GM21367 (cell line): ENCODE measurements at regions not wholly inside any gene's neighbourhood (a gene's known extent, or its start where the extent isn't known, plus 50 kb on each side); places are given as distances from the start of the nearest gene placed in this dataset.
"Not testable (repeated sequence)": the region's sequence is repeated elsewhere in the genome, so short reads cannot be mapped to it uniquely, and the experiment has no call there.

Experiments used
- ATAC-seq: cut with Tn5 transposase; IDR thresholded peaks from one replicate; pipeline ENCODE4 v1.9.1; 2021; ENCODE audit not compliant: unreplicated experiment

GRCh38 chr9:86997156-86997555 lies 49.9 kb upstream of the GAS1 start:
- ATAC-seq = no peak

DNA sequence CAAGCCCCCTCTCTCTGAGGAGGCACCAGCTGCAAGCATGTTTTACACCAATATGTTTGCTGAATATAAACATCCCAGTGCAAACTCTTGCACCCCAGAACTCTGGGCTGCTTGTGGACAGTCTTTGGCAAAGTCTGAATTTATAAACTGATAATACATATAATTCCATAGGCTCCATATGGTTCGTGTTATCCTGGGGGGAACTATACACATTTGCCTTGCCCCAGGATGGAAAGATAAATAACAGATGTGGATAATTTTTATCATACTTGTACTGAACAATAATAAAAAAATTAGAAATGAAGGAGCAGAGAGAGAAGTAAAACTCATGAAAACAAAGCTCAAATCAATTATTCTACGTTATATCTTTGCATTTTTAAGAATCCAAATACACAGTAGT lies 50.6 kb upstream of the GAS1 start:
- ATAC-seq = no peak

GRCh38 chr9:87002517-87002916 lies 55.2 kb upstream of the GAS1 start:
- ATAC-seq = no peak

DNA sequence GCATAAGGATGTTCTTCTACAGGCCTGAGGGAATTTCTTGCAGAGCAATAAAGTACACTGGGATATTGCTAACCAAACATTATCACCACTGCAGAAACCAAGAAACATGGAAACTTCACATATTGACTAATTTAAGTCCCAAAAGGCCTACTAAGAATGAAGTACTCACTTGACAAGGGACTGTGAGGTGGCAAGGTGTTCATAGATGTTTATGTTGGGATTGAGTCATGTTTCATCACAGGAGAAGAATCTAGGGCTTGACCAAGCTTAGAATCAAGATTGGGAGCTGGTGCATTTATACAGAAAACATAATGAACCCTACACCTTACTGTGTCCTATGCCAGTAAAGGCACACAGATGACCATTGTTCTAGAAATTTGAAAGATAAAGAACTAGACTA lies 56.7 kb upstream of the GAS1 start:
- no peak for ATAC-seq

GRCh38 chr9:87006956-87007355 lies 59.6 kb upstream of the GAS1 start:
- ATAC-seq = no peak

DNA sequence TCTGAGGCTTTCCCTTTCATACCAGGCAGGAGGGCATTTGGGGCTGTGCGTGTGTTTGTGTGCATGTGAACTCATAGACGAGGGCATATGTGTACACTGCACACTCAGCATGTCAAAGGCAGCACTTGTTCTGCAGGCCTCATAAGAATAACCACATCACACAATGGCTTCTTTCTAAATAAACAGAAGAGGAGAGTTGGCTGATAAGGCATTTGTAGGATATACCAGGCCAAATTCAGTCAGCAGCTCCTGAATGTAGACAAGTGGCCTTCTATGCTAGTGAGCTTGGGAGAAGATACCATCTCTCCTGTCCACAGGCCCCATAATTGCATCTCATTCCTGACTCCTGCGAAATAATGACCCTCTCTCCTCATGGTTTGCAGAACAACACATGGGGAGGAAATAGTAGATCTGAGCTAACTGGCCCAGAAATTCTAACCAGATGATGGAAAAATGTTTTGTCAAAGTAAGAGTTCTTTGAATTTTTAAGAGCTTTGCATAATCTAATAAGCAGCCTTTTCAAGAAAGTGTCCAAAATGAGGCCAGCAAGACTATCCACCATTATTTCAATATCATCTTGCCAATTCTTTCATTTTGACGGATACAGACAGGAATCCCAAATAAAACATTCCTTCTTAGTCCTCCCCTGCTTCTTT lies 60.5 kb upstream of the GAS1 start:
- ATAC-seq = no peak

DNA sequence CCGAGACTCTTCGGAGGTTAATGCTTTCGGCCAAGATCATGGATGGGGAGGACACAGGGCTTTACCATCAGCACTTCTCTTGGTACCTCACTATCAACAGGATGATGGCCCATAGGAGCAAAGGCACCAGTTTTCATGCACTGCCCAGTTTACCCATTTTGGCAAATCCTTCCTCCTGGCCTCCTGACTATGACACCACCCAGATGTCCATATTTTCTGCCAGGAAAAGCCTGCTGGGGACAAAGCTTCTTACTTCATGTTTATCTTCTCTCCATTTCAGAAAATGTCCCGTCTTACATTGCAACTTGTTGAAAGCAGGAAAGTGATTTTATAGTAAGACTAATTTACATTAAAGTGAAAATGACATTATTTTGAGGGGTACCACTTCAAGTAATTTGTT lies 61.4 kb upstream of the GAS1 start:
- no peak for ATAC-seq

DNA sequence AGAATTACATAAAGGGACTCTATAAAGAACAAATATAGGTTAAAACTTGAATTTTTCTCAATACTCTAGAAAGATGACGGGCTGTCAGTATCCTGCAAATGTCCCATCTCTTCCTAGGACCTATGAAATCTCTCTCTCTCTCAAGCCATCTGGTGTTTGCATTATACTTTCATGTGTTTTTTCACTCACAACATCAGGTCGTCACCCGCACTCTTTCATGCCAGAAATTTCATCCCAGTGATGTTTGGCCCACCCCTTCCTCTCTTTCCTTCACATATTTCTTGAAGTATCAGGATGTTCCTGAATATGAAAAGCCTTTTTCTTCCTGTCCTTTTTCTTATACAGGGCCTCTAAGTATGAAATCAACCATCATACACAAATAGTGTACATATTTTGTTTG lies 63.3 kb upstream of the GAS1 start:
- ATAC-seq = no peak

DNA sequence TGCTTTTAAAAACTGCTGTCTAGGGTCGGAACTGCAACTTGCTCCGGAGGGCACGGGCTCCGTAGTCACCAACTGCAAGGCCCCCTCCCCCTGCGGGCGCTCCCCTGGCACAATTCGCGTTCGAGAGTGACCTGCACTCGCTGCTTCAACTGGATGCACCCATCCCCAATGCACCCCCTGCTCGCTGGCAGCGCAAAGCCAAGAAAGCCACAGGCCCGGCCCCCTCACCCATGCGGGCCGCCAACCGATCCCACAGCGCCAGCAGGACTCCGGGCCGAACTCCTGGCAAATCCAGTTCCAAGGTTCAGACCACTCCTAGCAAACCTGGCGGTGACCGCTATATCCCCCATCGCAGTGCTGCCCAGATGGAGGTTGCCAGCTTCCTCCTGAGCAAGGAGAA lies 64.2 kb upstream of the GAS1 start:
- ATAC-seq = no peak

- no peak for ATAC-seq
Observed at GRCh38 chr9:87013490-87013889, 66.2 kb upstream of the GAS1 start.

- no peak for ATAC-seq
Observed at GRCh38 chr9:87014436-87014835, 67.1 kb upstream of the GAS1 start.

GRCh38 chr9:87016681-87017080 lies 69.4 kb upstream of the GAS1 start:
- no peak for ATAC-seq

GRCh38 chr9:87020169-87020950 lies 73.1 kb upstream of the GAS1 start:
- ATAC-seq = no peak

- ATAC-seq = no peak
Observed at GRCh38 chr9:87022178-87022577, 74.9 kb upstream of the GAS1 start.

- ATAC-seq = no peak
Observed at GRCh38 chr9:87026204-87026603, 78.9 kb upstream of the GAS1 start.

- ATAC-seq = not testable (repeated sequence)
Observed at GRCh38 chr9:87028836-87029235, 81.5 kb upstream of the GAS1 start.

DNA sequence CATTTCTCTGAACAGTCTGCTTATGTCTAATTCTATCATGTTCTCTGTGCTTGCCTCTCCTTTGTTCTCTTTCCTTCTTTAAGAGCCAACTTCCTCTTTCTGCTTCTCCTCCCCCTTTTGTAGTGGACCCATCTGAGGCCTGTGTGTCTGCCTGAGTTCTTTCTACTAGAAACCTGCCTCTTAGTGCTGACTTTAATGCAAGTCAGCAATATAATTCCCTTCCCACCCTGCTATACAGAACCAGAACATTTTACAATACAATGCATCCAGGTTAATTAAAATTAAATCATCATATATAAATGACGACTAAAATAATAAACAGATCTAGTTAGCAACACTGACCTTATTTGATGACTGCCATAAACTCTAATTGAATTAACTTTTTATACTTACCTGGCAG lies 82.6 kb upstream of the GAS1 start:
- no peak for ATAC-seq

- no peak for ATAC-seq
Observed at GRCh38 chr9:87034841-87035240, 87.5 kb upstream of the GAS1 start.

DNA sequence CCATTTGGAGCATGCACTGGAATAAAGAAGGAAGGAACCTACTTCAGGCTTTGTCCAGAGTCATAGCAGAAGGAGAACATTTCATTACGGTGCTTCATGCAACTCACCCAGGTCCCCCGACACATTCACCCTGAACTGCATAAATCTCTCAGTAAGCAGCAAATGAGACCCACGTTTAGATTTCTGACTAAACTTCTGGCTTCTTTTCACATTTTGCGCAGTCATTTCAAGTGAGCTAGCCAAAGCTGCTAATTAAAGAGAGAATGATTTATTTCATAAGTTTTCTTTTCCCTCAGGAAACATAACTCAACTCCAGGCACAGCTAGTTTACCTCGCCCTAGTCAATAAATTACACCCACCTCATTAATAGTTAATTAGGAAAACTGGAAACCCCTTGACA lies 88.6 kb upstream of the GAS1 start:
- ATAC-seq = no peak

GRCh38 chr9:87036506-87036905 lies 89.2 kb upstream of the GAS1 start:
- ATAC-seq = no peak

DNA sequence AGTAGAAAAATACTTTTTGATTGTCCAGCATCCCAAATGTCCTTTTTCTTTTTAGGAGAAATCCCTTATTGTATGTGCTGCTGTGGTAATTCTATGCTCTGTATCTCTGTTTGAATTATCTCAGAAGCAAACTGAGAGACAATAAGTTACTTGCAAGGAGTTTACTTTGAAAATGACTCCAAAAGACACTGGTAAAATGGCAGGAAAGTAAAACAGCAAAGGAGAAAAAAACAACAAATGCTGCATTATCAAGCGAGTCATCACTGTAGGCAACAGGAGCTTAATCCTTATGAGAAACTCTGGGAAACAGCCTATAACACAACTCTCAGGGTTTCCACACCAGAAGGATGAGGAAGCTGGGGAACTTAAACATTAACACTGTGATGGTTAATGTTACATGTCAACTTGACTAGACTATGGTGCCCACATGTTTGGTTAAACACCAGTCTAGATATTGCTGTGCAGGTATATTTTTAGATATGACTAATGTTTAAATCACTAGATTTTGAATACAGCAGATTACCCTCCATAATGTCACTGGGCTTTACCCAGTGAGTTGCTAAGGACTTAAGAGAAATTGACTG lies 92.6 kb upstream of the GAS1 start:
- ATAC-seq = no peak

DNA sequence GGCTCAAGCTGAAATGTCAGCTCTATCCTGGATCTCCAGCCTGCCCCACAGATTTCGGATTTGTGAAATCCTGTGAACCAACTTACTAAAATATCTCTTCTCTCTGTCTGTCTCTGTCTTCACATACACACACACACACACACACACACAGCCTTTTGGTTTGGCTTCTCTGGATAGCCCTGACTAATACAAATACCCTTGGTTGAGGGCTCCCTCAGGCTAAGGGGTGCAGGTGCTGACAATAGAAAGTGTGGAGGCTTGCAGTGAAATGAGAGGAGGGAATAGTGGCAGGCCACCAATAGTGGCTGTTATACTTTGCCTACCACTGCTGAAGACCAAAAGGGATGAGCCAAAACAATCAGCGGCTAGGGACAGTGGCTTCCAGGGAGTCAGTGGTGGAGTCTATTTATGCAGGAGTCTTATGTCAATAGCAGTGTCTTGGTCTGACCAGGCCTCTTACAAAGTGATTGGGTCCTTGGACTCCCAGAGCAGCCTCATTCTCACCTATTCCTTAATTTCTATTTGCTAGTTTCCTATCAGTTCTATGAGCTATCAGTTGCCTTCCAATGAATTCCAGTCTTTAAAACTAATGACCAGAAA lies 93.2 kb upstream of the GAS1 start:
- no peak for ATAC-seq
